MM.1S (cell line): ENCODE measurements at regions not wholly inside any gene's neighbourhood (a gene's known extent, or its start where the extent isn't known, plus 50 kb on each side); places are given as distances from the start of the nearest gene placed in this dataset.

Experiments used
- DNase-seq: peaks from one replicate; pipeline ENCODE4 v3.0.0-alpha.2; 2015
- H2AFZ ChIP-seq: fragments of 300-600 bp; sonication (generic); 2 replicates; pipeline ENCODE4 v1.6.0; 2016; ENCODE audit warnings: antibody characterized with exemption, low read length
- H3F3A ChIP-seq: fragments of 300-600 bp; sonication (generic); 2 replicates; pipeline ENCODE4 v1.6.1; 2016; ENCODE audit warnings: mild to moderate bottlenecking, antibody characterized with exemption, low read length, moderate library complexity, mixed read lengths; ENCODE audit not compliant: insufficient read depth
- H3K27ac ChIP-seq: fragments of 300-600 bp; sonication (generic); 2 replicates; pipeline ENCODE4 v1.5.1; 2016; ENCODE audit warnings: mild to moderate bottlenecking, low read length
- H3K27me3 ChIP-seq: fragments of 300-600 bp; sonication (generic); replicated peaks from 2 replicates; pipeline ENCODE4 v1.6.0; 2016; ENCODE audit warnings: low read length; ENCODE audit not compliant: insufficient read depth
- H3K36me3 ChIP-seq: fragments of 300-600 bp; sonication (generic); replicated peaks from 2 replicates; pipeline ENCODE4 v1.6.1; 2016; ENCODE audit warnings: mild to moderate bottlenecking, low read length, mixed read lengths; ENCODE audit not compliant: insufficient read depth
- H3K4me1 ChIP-seq: fragments of 300-600 bp; sonication (generic); 2 replicates; pipeline ENCODE4 v1.6.1; 2016; ENCODE audit warnings: low read length, mixed read lengths
- H3K4me2 ChIP-seq: fragments of 300-600 bp; sonication (generic); 2 replicates; pipeline ENCODE4 v1.6.0; 2016; ENCODE audit warnings: low read depth, low read length
- H3K4me3 ChIP-seq: fragments of 300-600 bp; sonication (generic); 2 replicates; pipeline ENCODE4 v1.5.1; 2016; ENCODE audit warnings: low read length, mixed read lengths
- H3K79me2 ChIP-seq: fragments of 300-600 bp; sonication (generic); 2 replicates; pipeline ENCODE4 v1.6.1; 2016; ENCODE audit warnings: mixed run types, low read length, mixed read lengths
- H3K9ac ChIP-seq: fragments of 300-600 bp; sonication (generic); 2 replicates; pipeline ENCODE4 v1.6.1; 2016; ENCODE audit warnings: low read length, mixed read lengths
- H3K9me2 ChIP-seq: fragments of 300-600 bp; sonication (generic); replicated peaks from 2 replicates; pipeline ENCODE4 v1.6.1; 2016; ENCODE audit warnings: mild to moderate bottlenecking, low read length, mixed read lengths; ENCODE audit not compliant: insufficient read depth
- H3K9me3 ChIP-seq: fragments of 300-600 bp; sonication (generic); replicated peaks from 2 replicates; pipeline ENCODE4 v1.6.1; 2016; ENCODE audit warnings: mild to moderate bottlenecking, low read length, mixed read lengths; ENCODE audit not compliant: insufficient read depth
- H4K20me1 ChIP-seq: fragments of 300-600 bp; sonication (generic); 2 replicates; pipeline ENCODE4 v1.6.1; 2016; ENCODE audit warnings: mild to moderate bottlenecking, low read length, moderate library complexity, mixed read lengths; ENCODE audit not compliant: insufficient read depth
- CTCF ChIP-seq: fragments of 300-600 bp; sonication (generic); IDR thresholded peaks from 2 replicates; pipeline ENCODE4 v1.5.1; 2016; ENCODE audit warnings: antibody characterized with exemption, low read length, mixed read lengths
- EZH2 ChIP-seq: fragments of 300-600 bp; sonication (generic); optimal IDR thresholded peaks from 2 replicates; pipeline ENCODE3; 2017; ENCODE audit warnings: low read depth, mild to moderate bottlenecking, antibody characterized with exemption, low read length, mixed read lengths
- EZH2phosphoT487 ChIP-seq: fragments of 300-600 bp; sonication (generic); IDR thresholded peaks from 2 replicates; pipeline ENCODE4 v1.6.1; 2018; ENCODE audit warnings: antibody characterized with exemption, low read length

GRCh38 chrX:14084466-14084865 lies 54.8 kb upstream of the GEMIN8 start:
- no peaks in the 10 kb centered on the region for H3K9me2 ChIP-seq
- H4K20me1 ChIP-seq = no peaks in the 10 kb centered on the region
- H3K27ac ChIP-seq = no peak overlapping the region
- no peak for DNase-seq
- no peaks in the 10 kb centered on the region for H3K9me3 ChIP-seq
- H3K27me3 ChIP-seq = no peaks in the 10 kb centered on the region
- H3F3A ChIP-seq = no peaks in the 10 kb centered on the region
- H2AFZ ChIP-seq = no peak overlapping the region
- no peak overlapping the region for H3K4me2 ChIP-seq
- TF ChIP-seq CTCF = no peak
- no peak for TF ChIP-seq EZH2
- TF ChIP-seq EZH2phosphoT487 = no peak
- no peaks in the 10 kb centered on the region for H3K36me3 ChIP-seq
- no peak overlapping the region for H3K9ac ChIP-seq
- H3K4me1 ChIP-seq = no peaks in the 10 kb centered on the region
- H3K4me3 ChIP-seq = no peak overlapping the region
- H3K79me2 ChIP-seq = no peaks in the 10 kb centered on the region

GRCh38 chrX:14083783-14084182 lies 54.1 kb upstream of the GEMIN8 start:
- H3K9ac ChIP-seq = no peak overlapping the region
- no peaks in the 10 kb centered on the region for H3K4me1 ChIP-seq
- H3K79me2 ChIP-seq = no peaks in the 10 kb centered on the region
- H3K27ac ChIP-seq = no peak overlapping the region
- no peaks in the 10 kb centered on the region for H3K9me2 ChIP-seq
- TF ChIP-seq EZH2 (no peak), CTCF (no peak), EZH2phosphoT487 (no peak)
- no peak overlapping the region for H3K4me2 ChIP-seq
- H2AFZ ChIP-seq = no peak overlapping the region
- no peaks in the 10 kb centered on the region for H3K36me3 ChIP-seq
- H3K27me3 ChIP-seq = no peaks in the 10 kb centered on the region
- H3K4me3 ChIP-seq = no peak overlapping the region
- no peaks in the 10 kb centered on the region for H3F3A ChIP-seq
- no peaks in the 10 kb centered on the region for H3K9me3 ChIP-seq
- no peak for DNase-seq
- no peaks in the 10 kb centered on the region for H4K20me1 ChIP-seq

GRCh38 chrX:14079891-14080430 lies 50.3 kb upstream of the GEMIN8 start:
- Histone ChIP-seq H3K36me3 (no peaks in the 10 kb centered on the region), H3K27me3 (no peaks in the 10 kb centered on the region), H4K20me1 (no peaks in the 10 kb centered on the region), H3K9me3 (no peaks in the 10 kb centered on the region), H3K4me2 (no peak overlapping the region), H3F3A (no peaks in the 10 kb centered on the region), H3K9ac (no peak overlapping the region), H3K9me2 (no peaks in the 10 kb centered on the region), H3K27ac (no peak overlapping the region), H3K4me1 (no peaks in the 10 kb centered on the region), H2AFZ (no peak overlapping the region), H3K4me3 (no peak overlapping the region), H3K79me2 (no peaks in the 10 kb centered on the region)
- no peak for DNase-seq
- TF ChIP-seq EZH2 = no peak
- TF ChIP-seq EZH2phosphoT487 = no peak
- TF ChIP-seq CTCF = no peak
